Epithelial cell of proximal tubule (primary cell): ENCODE measurements at regions not wholly inside any gene's neighbourhood (a gene's known extent, or its start where the extent isn't known, plus 50 kb on each side); places are given as distances from the start of the nearest gene placed in this dataset.

Source experiments
- DNase-seq: peaks from one replicate; pipeline ENCODE4 v3.0.0-alpha.2; 2011; ENCODE audit warnings: low read depth
- H3K4me3 ChIP-seq: 2 replicates; pipeline ENCODE4 v1.5.1; 2011; ENCODE audit warnings: low read depth, mild to moderate bottlenecking, low read length
- CTCF ChIP-seq: conservative IDR thresholded peaks from 2 replicates; pipeline ENCODE4 v1.5.1; 2012; ENCODE audit warnings: low read depth, mild to moderate bottlenecking, low read length

GRCh38 chr4:106773076-106773905, 262.8 kb downstream of the DKK2 start:
- no peak for TF ChIP-seq CTCF
- no peak overlapping the region for H3K4me3 ChIP-seq
- no peak for DNase-seq

GRCh38 chr4:106767991-106768390, 268.1 kb downstream of the DKK2 start:
- H3K4me3 ChIP-seq = no peak overlapping the region
- TF ChIP-seq CTCF = no peak
- DNase-seq = no peak

GRCh38 chr4:106766519-106766918, 269.6 kb downstream of the DKK2 start:
- DNase-seq = no peak
- no peak overlapping the region for H3K4me3 ChIP-seq
- TF ChIP-seq CTCF = no peak

- H3K4me3 ChIP-seq = no peak overlapping the region
- DNase-seq = no peak
- no peak for TF ChIP-seq CTCF
These were observed 271.3 kb downstream of the DKK2 start for GRCh38 chr4:106764774-106765173.

- H3K4me3 ChIP-seq = no peak overlapping the region
- DNase-seq = no peak
- no peak for TF ChIP-seq CTCF
These were observed 273.3 kb downstream of the DKK2 start for GRCh38 chr4:106762666-106763443.

GRCh38 chr4:106753426-106753825, 282.7 kb downstream of the DKK2 start:
- no peak for TF ChIP-seq CTCF

More at GRCh38 chr4:106753426-106753825, 282.7 kb downstream of the DKK2 start:
- no peak for DNase-seq
- H3K4me3 ChIP-seq = no peak overlapping the region
